ENCODE measurements at regions not wholly inside any gene's neighbourhood (a gene's known extent, or its start where the extent isn't known, plus 50 kb on each side); places are given as distances from the start of the nearest gene placed in this dataset.
"Not testable (repeated sequence)": the region's sequence is repeated elsewhere in the genome, so short reads cannot be mapped to it uniquely, and the experiment has no call there.

DNA sequence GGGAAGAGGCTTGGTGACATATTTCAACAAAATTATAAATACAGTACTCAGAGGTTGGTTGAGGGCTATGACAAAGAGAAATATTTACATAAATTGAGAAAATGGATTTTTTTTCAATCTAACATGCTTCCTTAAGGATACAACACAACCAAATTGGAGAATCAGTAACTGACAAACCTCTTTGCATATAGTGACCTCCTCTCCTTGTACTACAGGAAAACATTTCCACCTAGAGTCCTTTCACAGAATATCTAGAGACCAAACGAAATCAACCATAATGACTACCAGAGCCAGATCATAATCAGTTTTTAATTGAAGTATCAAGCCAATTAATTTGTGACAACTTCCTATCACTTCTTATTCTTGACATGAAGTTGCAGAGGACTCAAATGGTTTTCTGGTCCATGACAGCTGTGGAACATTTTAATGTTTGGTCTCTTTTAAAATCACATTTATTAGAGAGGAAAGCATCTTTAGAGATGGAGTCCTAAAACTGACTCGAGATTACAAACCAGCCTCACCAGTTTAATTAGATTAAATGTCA is 1636.5 kb upstream of the C9orf72 start:
- DNase-seq: no peak

DNA sequence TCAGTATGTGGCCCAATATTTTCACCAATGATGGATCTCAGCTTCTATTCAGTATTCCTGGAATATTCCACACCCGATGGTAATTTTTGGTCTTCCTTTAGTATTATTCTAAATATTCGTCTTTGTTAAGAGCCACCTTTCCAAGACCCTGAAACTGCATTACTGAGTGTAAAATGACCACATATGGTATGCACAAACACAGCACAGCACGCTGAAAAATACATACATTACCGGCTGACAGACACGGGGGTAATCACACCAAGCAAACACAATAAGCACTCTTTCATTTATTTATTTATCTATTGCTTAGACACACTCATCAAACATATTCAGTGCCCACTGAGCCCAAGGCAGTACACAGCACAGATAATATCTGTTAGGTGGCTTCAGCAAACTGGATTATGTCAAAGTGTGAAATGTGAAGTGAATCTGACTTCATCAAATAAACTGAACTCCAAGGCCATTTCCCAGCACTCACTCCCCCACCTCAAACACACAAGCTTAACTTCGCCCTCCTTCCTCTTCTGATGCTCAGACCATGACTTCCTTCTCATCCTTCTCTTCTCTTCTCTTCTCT is 1637.8 kb upstream of the C9orf72 start:
- no peak for DNase-seq

DNA sequence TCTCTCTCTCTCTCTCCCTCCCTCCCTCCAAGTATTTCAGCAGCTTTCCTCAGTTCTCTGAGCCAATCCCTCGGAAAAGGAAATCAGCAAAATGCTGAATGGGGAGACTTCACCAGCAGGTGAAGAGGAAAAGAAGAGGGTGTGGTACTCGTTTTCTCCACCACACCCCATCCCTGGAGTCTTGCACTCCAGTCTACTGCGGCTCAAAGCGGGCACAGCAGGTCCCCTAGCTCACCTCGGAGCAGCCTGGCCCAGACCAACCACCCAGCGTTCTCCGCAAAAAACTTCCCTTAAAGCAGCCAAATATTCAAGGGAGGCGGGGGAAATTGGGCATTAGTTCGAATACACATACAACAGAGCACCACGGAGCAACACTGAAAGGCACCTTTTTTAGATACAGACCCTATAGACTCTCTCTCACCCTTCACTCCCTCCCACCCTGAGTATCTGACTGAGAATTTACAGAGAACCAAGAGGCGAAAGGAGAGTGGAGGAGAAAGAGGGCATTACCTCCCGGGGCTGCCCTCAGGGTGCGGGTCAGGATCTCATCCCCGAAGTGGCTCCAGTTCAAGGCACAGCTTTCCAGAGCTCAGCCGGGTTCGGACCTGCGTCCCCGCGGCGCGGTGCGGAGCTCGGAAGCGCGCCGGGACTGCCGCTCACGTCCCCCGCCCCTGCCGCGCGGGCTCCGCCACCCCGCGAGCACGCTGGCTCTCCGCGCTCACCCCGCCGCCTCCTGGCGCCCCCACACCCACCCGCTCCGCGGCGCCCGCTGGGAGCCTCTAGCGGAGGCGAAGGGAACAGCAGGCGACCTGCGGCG is 1638.5 kb upstream of the C9orf72 start:
- peak; percentile 58 for DNase-seq

DNA sequence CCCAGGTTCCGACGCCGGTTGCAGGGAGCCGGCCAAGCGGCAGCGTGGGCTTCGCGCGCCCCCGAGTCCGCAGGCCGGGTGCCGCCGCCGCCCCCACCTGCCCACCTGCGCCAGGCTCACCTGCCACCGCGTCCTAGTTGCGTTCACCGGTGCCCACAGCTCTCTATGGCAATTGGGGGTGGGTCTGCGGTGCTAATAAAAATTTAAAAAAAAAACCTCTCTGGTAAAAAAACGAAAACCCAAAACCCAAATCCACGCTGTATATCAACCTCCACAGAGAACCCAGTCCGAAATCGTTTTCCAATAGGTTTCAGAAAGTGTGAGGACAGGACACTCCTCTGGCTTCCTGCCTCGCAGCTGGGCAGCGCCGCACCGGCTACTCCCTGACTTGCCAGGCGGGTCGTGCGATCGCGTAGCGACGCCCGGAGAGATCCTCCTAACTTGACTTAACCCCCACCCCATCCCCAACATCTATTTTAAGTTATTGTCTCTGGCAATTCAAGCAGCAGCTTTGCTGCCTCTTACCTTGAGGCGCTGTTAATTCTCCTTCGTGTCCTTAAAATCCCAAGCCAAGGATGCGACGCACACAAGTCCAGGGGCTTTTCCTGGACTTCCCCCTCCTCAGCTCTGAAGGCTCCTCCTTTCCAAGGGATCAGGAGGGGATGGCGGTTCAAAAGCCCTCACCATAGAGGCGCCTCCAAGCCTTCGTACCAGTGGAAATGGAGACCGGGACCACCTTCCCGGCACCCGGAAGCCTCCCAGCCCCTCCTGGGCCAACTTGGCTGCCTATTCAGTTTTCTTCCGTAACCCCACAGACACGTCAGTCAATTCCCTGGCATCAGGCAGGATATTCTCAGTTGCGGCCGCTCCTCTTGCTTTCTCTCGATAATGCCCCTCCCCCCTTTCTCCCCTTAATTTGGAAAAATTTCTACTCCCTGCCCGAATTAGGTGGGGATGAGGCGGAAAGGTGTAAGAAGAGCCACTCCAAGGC is 1639.4 kb upstream of the C9orf72 start:
- no peak for DNase-seq

DNA sequence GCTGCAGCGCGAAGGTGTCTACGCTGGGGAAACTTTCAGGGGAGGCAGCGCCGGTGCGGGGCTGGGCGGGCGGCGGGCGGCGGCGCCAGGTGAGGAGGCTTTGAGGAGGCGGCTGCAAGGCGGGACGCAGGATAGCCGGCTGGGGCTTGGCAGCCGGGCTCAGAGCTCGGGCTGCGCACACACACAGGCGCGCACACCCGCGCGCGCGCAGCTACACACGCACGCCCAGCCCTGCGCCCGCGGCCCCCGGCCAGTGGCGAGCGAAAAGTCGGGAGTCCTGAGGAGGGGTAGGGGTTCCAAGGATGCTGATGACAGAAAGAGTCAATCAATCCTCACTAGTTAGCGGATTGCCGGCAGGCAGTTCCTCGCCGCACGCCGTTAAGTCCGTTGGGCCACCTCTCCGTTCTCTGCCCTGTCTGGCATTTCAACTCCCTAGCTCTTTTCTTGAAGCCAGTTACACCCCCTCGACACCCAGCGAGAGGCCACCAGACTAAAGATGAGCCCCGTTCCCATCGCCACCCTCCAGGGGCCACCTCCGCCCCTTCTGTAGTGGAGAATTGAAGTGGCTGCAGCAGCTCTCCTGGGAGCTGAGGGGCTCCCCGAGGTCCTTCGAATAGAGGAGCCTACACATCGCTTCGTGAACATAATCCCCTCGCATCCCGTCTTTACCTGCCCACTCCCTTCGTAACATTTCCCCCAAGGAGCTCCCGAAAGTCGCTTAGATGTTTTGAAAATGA is 1640.3 kb upstream of the C9orf72 start, which contains the start of gene LINGO2:
TSS of gene LINGO2 (minus strand) at position 185 of the 737 bp plus-strand sequence.
- peak; percentile 56 for DNase-seq

DNA sequence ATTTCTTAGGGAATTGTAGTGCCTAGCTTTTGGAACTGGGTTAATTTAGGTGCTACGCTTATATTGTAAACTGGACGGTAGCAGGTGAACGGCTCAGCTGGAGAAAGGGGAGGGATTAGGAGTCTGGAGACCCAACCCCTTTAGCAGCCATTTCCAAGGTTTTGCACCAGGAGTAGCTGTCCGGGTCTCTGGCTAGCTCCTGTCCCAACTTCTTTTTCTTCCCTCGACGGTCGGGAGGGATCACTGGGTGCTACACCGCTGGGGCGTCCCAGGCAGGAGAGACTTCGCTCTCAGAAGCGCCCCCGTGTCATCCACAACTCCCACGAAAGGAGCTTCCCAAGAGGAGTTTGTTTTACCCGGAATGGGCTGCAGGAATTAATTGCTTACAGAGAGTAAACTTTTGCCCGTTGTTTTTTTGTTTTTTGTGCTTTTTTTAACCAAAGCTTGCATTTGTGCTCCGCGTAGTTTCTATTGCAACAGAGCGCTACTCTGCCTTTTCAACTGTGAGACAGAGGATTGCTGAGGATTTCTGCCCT is 1640.9 kb upstream of the C9orf72 start:
- peak; percentile 54 for DNase-seq

DNA sequence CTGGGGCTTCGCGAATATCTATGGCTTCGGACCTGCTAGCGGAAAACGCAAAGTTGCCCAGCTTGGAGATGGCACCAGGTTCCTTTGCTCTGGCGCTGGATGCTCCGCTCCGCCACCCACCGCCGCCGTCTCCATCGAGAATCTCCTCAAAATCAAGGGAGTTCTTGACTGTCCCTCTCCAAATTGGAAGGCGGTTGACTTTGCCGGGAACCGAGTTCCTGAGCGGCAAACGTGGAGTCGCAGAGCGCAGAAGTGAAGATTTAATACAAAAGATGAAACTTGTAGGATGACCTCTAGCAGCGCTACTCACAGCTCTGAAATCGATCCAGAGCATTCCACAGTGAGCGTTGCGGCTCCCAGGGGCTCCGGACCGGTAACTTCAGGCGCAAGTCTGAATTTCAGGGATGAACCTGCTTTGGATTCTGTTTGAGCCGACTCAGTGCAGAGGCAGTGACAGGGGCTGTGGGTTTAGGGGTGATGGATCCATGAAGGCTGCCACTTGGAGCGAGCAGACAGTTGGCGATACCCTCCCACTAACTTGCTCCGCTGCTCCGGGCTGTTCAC is 1641.5 kb upstream of the C9orf72 start:
- DNase-seq: no peak

DNA sequence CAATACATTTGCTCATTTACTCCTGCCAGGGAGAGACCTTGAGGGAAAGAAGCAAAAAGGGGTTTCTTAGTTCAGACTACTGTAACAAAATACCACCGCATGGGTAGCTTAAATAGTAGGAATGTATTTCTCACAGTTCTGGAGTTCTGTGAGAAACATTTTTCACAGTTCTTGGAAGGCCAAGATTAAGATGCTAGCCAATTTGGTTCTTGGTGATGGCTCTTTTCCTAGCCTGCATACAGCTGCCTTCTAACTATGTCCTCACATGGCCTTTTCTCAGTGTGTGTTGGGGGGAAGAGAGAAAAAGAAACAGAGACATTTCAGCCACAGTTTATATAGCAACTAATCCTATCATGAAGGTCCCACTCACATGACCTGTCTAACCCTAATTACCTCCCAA is 1644.7 kb upstream of the C9orf72 start:
- no peak for DNase-seq

DNA sequence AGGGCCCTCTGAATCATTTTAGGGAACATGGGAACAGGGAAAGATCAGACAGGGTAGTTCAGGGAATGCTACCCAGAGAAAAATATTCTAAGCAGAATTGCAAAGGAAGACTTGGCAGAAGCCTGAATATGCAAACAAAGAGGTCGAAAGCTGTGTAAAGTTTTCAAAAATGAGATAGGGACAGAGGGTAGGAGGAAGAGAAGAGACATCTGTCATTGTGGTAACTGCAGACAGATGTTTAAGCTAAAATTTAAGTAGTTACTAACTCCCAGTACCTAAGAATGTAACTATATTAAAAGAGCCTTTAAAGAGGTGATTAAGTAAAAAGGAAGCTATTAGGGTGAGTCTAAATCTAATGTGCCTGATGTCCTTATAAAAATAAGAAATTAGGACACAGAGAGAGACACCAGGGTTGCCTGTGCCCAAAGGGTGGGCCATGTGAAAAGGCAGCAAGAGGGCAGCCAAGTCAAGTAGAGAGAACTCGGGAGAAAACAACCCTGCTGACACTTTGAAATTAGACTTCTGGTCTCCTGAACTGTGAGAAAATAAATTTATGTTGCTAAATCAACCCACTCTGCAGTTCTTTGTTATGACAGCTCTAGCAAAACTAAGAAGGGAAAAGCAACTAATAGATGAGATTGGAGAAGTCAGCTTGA is 1647.4 kb upstream of the C9orf72 start:
- DNase-seq: no peak

DNA sequence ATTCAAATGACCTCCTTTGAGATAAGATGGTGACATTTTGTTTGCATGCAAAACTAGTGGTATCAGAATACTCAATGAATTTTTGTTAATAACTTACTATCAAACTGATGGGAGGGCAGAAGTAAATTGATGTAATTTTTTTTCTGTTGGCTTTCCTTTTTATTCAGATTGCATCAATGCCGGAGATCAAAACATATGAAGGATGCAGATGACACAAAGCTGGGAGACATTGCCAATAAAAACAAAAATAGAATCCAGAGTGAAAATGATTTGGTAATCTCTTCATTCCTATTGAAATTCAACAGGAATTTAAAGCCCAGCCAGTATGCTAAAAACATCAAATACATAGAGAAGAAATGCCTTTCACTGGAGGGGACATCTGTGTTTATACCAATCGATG is 1655.3 kb upstream of the C9orf72 start:
- DNase-seq: no peak

DNA sequence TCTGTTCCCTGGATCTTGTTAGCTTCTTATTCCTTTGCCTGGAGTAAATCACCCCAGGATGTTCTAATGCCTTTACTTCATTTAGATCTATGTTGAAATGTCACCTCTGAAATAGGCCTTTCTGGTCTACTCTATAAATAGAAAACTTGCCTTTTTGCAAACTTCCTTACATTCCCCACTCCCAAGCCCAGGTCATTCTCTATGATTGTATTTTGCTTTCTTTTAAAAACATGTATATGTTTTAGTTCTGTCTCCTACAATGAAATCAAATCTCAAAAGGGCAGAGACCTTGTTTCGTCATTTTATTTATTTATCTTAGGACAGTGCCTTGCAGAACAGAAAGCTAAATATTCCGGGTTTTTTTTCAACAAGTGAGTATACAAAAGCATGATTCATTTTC is 1657.7 kb upstream of the C9orf72 start:
- no peak for DNase-seq

DNA sequence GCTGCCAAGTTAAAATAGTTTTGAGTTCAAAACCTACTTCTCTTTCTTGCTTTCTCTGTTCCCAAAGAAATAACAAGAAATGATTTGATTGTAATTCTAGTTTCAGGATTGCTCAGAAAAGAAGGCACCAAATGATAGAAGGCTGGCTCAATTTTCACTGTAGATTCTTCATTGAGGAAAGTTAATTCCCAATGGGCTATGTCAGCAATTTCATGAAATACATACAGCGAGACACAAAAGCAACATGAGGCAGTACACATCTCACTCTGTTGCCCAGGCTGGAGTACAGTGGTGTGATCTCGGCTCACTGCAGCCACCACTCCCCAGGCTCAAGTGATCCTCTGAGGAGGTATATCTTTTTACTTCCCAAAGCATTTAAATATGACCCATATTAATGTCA is 1659.9 kb upstream of the C9orf72 start:
- no peak for DNase-seq

DNA sequence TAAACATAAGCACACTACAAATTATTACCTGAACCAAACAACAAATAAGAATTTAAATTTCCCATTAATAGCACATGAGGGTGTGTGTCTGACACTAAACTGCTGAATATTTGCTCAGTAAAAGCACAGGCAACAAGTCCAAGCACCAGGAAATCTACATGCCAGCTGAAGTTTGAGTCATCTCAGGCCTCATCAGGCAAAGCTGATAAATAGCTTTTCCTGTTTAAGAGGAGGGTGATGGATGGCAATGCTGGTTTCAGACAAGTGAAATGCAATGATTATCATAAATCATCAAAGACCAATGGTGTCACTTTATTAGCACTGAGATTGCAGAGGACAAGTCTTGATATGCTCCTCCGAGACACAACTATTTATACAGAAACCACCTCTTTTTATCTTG is 1668.0 kb upstream of the C9orf72 start:
- no peak for DNase-seq

DNA sequence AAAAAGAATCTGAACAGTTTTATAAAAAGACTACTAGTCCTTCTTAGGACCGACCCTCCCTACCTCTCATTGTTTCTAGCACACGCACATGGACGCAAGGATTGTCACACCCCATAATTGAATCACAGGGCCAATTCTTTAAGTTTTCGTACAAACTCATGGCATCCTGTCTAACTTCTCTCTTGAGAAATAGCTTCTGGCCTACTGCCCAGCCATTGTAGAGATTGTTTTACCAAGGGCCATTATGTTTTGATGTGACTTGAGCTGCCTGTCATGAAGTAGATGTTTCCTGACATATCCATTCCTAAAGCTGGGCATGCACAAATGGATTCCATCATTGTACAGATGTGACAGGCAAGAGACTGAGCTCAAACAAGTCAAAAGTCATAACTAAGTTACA is 1672.1 kb upstream of the C9orf72 start:
- no peak for DNase-seq

DNA sequence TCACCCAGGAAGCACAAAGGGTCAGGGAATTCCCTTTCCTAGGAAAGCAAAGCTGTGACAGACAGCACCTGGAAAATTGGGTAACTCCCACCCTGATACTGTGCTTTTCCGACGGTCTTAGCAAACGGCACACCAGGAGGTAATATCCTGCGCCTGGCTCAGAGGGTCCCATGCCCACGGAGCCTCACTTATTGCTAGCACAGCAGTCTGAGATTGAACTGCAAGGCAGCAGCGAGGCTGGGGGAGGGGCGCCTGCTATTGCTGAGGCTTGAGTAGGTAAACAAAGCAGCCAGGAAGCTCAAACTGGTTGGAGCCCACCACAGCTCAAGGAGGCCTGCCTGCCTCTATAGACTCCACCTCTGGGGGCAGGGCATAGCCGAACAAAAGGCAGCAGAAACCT is 1697.1 kb upstream of the C9orf72 start:
- not testable (repeated sequence) for DNase-seq

DNA sequence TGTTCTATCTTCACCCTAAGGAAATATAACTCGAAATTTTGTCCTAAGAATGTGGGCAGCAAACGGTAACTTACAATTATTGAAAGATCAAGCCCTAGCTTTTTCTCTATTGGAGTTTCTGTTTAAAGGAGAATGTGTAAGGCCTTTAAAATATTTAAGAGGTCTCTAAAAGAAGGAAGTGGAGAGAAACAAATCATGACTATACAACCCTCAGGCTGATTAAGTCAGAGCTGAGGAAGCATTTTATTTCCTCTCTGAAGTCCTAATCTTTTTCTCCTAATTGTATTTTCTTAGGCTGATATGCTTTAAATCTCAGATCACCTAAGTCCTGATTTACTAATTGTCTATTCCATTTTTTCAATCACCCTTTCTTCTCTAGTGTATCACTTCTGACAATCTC is 1708.8 kb upstream of the C9orf72 start:
- no peak for DNase-seq

DNA sequence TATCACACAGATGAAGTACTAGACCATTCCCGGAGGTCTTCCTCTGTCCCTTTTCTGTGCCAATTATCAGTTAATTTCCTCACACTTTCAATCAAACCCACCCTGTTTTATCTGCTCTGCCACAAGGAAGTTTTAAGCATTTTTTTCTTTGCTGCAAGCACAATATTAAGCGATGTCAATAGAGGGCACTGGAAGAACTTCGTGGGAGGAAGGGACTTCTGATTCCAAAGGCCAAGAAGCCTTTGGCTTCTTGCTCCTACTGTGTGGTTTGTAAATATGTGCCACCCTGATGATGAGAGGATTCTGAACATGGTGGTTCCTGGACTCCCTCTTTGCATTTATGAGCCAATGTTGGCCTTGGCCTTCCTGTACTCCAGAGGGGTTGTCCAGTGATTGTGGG is 1712.5 kb upstream of the C9orf72 start:
- no peak for DNase-seq

DNA sequence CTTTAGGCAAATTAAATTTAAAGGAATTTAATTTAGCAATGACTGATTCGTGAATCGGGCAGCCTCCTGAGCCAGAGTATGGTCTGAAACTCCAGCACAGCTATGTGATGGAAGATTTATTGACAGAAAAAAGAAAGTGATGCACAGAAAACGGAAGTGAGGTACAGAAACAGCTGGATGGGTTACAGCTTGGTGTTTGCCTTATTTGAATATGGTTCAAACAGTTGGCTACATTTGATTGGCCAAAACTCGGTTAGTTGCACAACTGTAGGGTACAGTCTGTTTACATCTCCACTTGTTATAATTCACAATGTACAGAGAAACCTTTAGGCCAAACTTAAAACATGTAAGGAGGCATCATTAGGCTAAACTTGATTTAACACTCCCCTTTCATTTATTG is 1716.1 kb upstream of the C9orf72 start:
- no peak for DNase-seq

DNA sequence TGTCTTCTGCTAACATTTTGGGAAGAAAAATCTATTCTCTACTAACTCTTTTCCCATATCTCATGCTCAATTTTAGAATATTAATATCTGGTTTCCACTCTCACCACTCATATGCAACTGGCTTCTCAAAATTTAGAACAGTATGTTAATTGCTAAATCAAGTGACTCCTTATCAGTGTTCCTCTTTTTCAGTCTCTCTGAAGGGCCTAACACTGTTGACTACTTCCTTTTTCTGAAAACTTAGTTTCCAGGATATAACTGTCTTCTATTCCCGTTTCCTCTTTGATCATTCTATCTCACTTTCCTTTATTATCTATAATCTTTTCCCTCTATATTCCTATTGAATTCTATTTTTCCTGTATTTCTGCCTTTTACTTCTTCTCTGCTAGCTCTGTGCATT is 1717.2 kb upstream of the C9orf72 start:
- no peak for DNase-seq

DNA sequence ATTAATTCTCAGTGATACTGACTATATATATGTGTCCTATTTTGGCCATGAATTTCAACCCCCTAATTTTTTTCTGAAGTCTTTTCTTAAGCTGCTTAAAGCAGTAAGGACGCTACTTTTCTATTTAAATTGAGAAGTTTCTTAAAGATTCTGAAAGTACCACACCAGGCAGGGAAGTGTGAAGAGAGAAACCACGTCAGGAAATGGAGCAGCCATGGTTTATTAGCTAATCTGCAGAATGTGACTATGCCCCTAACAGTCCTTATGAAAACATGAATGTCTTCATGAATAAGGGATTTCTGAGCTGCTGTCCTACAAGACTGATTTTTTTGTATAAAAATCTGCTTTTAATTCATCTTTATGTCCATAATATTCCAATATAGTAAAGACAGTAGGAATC is 1724.3 kb upstream of the C9orf72 start:
- DNase-seq: no peak

DNA sequence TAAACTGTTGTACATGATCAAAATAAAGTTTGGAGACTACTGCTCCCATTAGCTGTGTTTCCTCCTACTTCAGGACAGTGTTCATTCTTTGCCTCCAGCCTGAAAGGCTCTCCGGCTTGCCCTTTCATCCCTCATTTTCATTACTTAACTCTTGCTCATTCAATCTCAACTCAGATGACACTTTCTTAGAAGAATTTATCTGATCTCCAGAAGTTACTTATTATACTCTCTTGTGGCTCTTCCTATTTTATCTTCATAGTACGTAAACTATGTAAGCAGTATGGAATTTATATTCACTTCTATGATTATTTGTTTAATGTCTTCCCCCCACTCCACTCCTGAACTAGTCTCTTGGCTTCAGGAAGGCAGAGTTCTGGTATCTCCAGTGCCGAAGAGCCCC is 1737.9 kb upstream of the C9orf72 start:
- no peak for DNase-seq
